K562 (cell line): ENCODE measurements at regions not wholly inside any gene's neighbourhood (a gene's known extent, or its start where the extent isn't known, plus 50 kb on each side); places are given as distances from the start of the nearest gene placed in this dataset.

Experiments
- ATAC-seq: fragments of 200-7000 bp; cut with Tn5 transposase; 3 replicates; pipeline ENCODE4 v1.9.1; 2020; ENCODE audit warnings: moderate library complexity
- BruUV-seq: library from RNA; stranded (reverse); fragments of 400-500 nt; replicated peaks from 2 replicates; lab custom pipeline; 2021; lab: Mats Ljungman, UMichigan
- CTCF ChIA-PET: fragments of 300-600 bp; formaldehyde crosslinking; extraction: SDS; loops from one replicate; lab custom pipeline; 2021; ENCODE audit warnings: low intra/inter-chr PET ratio; lab: Yijun Ruan, JAX
- POLR2A ChIA-PET: fragments of 300-600, 350-650 bp; sonication (Branson Sonifier 250); formaldehyde crosslinking; extraction: SDS; loops from one replicate; lab custom pipeline; 2021; ENCODE audit warnings: antibody characterized with exemption, inconsistent platforms; lab: Yijun Ruan, JAX
- DNase-seq, 4 experiments: peaks; one replicate each; pipeline versions ENCODE4 v3.0.0 to v3.0.0-alpha.2; 2011 to 2018; ENCODE audit warnings: low spot score in 3 of 4, mixed read lengths in 3 of 4; ENCODE audit errors: extremely low read depth in 1 of 4
- FAIRE-seq: peaks from 2 replicates; lab custom pipeline; 2011; peaks lifted over from hg19 to GRCh38; lab: Jason Lieb, UNC
- H2AFZ ChIP-seq: 2 replicates; pipeline ENCODE4 v1.6.0; 2011; ENCODE audit warnings: low read depth, low read length, control low read depth, inconsistent platforms
- H3K27ac ChIP-seq: fragments of 200-600 bp; 3 replicates; pipeline ENCODE4 v1.8.0; 2011; ENCODE audit warnings: low read depth, mild to moderate bottlenecking, control low read depth, inconsistent platforms, low read length, moderate library complexity, mixed read lengths; ENCODE audit errors: extremely low read depth
- H3K27me3 ChIP-seq, 2 experiments: fragments of 300-600 bp in 1 of 2; 2 replicates in 1 of 2; 3 replicates in 1 of 2; pipeline versions ENCODE4 v1.6.0 to v1.8.0; 2011; ENCODE audit warnings: inconsistent platforms in 2 of 2, low read length in 2 of 2, mild to moderate bottlenecking in 1 of 2, mixed read lengths in 1 of 2, moderate library complexity in 1 of 2; ENCODE audit not compliant: control insufficient read depth in 2 of 2, insufficient read depth in 2 of 2
- H3K36me3 ChIP-seq: fragments of 300-600 bp; 3 replicates; pipeline ENCODE4 v1.8.0; 2011; ENCODE audit warnings: mild to moderate bottlenecking, low read length, inconsistent platforms; ENCODE audit not compliant: control insufficient read depth, insufficient read depth
- H3K4me1 ChIP-seq, 2 experiments: fragments of 200-600 bp in 1 of 2; replicated peaks in 1 of 2; 2 replicates in 1 of 2; 3 replicates in 1 of 2; pipeline versions ENCODE4 v1.5.1 to v1.8.0; 2011; ENCODE audit warnings: inconsistent platforms in 2 of 2, low read length in 2 of 2, mild to moderate bottlenecking in 1 of 2, mixed read lengths in 1 of 2, moderate library complexity in 1 of 2; ENCODE audit not compliant: control insufficient read depth in 2 of 2, insufficient read depth in 2 of 2
- H3K4me2 ChIP-seq: 2 replicates; pipeline ENCODE4 v1.6.1; 2011; ENCODE audit warnings: low read length, control low read depth, inconsistent platforms, mixed read lengths; ENCODE audit not compliant: insufficient read depth
- H3K4me3 ChIP-seq: fragments of 200-600 bp; sonication (generic), shearing (Covaris generic); 2 replicates; pipeline ENCODE4 v1.5.1; 2016; ENCODE audit warnings: control low read depth, inconsistent platforms
- H3K79me2 ChIP-seq: fragments of 200-600 bp; 3 replicates; pipeline ENCODE4 v1.8.0; 2011; ENCODE audit warnings: low read length, inconsistent platforms; ENCODE audit not compliant: control insufficient read depth, insufficient read depth
- H3K9ac ChIP-seq, 2 experiments: 2 replicates each; pipeline versions ENCODE4 v1.6.0 to v1.6.1; 2011; ENCODE audit warnings: low read depth in 2 of 2, low read length in 2 of 2, control low read depth in 1 of 2, inconsistent platforms in 1 of 2, mild to moderate bottlenecking in 1 of 2, mixed read lengths in 1 of 2; ENCODE audit not compliant: insufficient read depth in 1 of 2
- H3K9me1 ChIP-seq: one replicate; pipeline ENCODE4 v1.6.0; 2011; ENCODE audit warnings: inconsistent platforms, mild to moderate bottlenecking, low read length, moderate library complexity; ENCODE audit not compliant: control insufficient read depth, insufficient read depth
- H3K9me3 ChIP-seq: replicated peaks from 2 replicates; pipeline ENCODE4 v1.5.1; 2011; ENCODE audit warnings: low read depth, low read length, inconsistent platforms; ENCODE audit not compliant: control insufficient read depth, insufficient read depth
- H4K20me1 ChIP-seq: replicated peaks from 2 replicates; pipeline ENCODE4 v1.6.1; 2011; ENCODE audit warnings: low read length, inconsistent platforms, mixed read lengths; ENCODE audit not compliant: control insufficient read depth, insufficient read depth
- CHD2 ChIP-seq: IDR thresholded peaks from 2 replicates; pipeline ENCODE4 v1.6.1; 2011; ENCODE audit warnings: low read depth, low read length
- DACH1 ChIP-seq: fragments of 450-650 bp; IDR thresholded peaks from 2 replicates; pipeline ENCODE4 v1.6.1; 2018; ENCODE audit not compliant: partially characterized antibody
- MEF2D ChIP-seq: conservative IDR thresholded peaks from 2 replicates; pipeline ENCODE4 v1.6.1; 2016; ENCODE audit warnings: low read depth, missing genetic modification characterization, missing compliant biosample characterization
- PREB ChIP-seq: sonication (generic); formaldehyde crosslinking; IDR thresholded peaks from 2 replicates; pipeline ENCODE4 v1.8.1; 2023; ENCODE audit warnings: mild to moderate bottlenecking, missing genetic modification reagents
- RNF2 ChIP-seq: sonication (generic); IDR thresholded peaks from 2 replicates; pipeline ENCODE4 v1.6.1; 2016
- UBTF ChIP-seq, 2 experiments: IDR thresholded peaks; 2 replicates each; pipeline ENCODE4 v1.6.1; 2012; ENCODE audit warnings: improper control_type of control experiment in 2 of 2, low read depth in 2 of 2, low read length in 2 of 2, borderline replicate concordance in 1 of 2
- ZNF282 ChIP-seq: sonication (generic); formaldehyde crosslinking; IDR thresholded peaks from 2 replicates; pipeline ENCODE4 v1.8.1; 2023; ENCODE audit warnings: missing genetic modification reagents
- ZNF354B ChIP-seq: fragments of 250-450 bp; sonication (Bioruptor Pico); IDR thresholded peaks from 2 replicates; pipeline ENCODE4 v1.4.0; 2020
- ZNF407 ChIP-seq: fragments of 450-650 bp; IDR thresholded peaks from 2 replicates; pipeline ENCODE4 v1.6.1; 2016; ENCODE audit warnings: low read depth
- ZNF408 ChIP-seq: fragments of 250-450 bp; sonication (Bioruptor Pico); IDR thresholded peaks from 2 replicates; pipeline ENCODE4 v1.4.0; 2020; ENCODE audit warnings: low read depth, mild to moderate bottlenecking, moderate library complexity
- ZNF75A ChIP-seq: fragments of 450-650 bp; formaldehyde crosslinking; IDR thresholded peaks from 2 replicates; pipeline ENCODE4 v1.4.0; 2020; ENCODE audit warnings: mild to moderate bottlenecking
- WGBS: fragments of 100-300 bp; shearing (Covaris generic); methylation state at CpG from one replicate; pipeline ENCODE4 v1.1.6; 2016; ENCODE audit warnings: low coverage, mixed read lengths; ENCODE audit not compliant: insufficient coverage; ENCODE audit errors: missing lambda C conversion rate; 5-methylcytosine and 5-hydroxymethylcytosine counted together
- in situ Hi-C: fragments of 300-500 bp; cut with MboI; formaldehyde crosslinking; loops from 4 replicates; pipeline ENCODE4 v1.15.0; 2018; ENCODE audit warnings: inconsistent platforms, mixed read lengths
- intact Hi-C: fragments of 100-400 bp; cut with micrococcal nuclease; formaldehyde crosslinking; loops from 2 replicates; pipeline ENCODE4 v1.14.2; 2022

- no peak overlapping the region for H3K4me3 ChIP-seq
- no peak overlapping the region for H3K4me2 ChIP-seq
- no peaks in the 10 kb centered on the region for H3K79me2 ChIP-seq
- no TSS peak for BruUV-seq
- 0% methylated on average over 1 of the region's 1 CpG for WGBS
- DNase-seq (no peak), FAIRE-seq (no peak), ATAC-seq (no peak)
- H3K27ac ChIP-seq = no peak overlapping the region
- H4K20me1 ChIP-seq = no peaks in the 10 kb centered on the region
- no peak overlapping the region for H2AFZ ChIP-seq
- H3K36me3 ChIP-seq = no peaks in the 10 kb centered on the region
- no peaks in the 10 kb centered on the region for H3K4me1 ChIP-seq
- no peaks in the 10 kb centered on the region for H3K9me1 ChIP-seq
- ChIA-PET CTCF (no interaction called here), POLR2A (interaction anchor here (0.8 kb wide), 1 partner anchor 490 kb away, joined by 3 read pairs; no protein-coding TSS in a partner anchor)
- no peaks in the 10 kb centered on the region for H3K9me3 ChIP-seq
- intact Hi-C loops (no loop called here), in situ Hi-C loops (no loop called here)
- H3K9ac ChIP-seq = no peak overlapping the region
- no peaks in the 10 kb centered on the region for H3K27me3 ChIP-seq
- TF ChIP-seq MEF2D (tag) (no peak), ZNF282 (CRISPR knock-in tag) (no peak), ZNF408 (no peak), PREB (CRISPR knock-in tag) (no peak), ZNF407 (no peak), RNF2 (no peak), CHD2 (no peak), DACH1 (no peak), ZNF354B (CRISPR knock-in tag) (no peak), ZNF75A (CRISPR knock-in tag) (no peak), UBTF (IDR thresholded peaks at IDR 0.05; ENCODE audit: borderline replicate concordance in 1 of 2, low read depth in 2 of 2, low read length in 2 of 2) (no peak)
Measured at GRCh38 chr1:222413436-222413835, 134.5 kb downstream of the HHIPL2 start.
